ENCODE measurements at regions not wholly inside any gene's neighbourhood (a gene's known extent, or its start where the extent isn't known, plus 50 kb on each side); places are given as distances from the start of the nearest gene placed in this dataset.

DNA sequence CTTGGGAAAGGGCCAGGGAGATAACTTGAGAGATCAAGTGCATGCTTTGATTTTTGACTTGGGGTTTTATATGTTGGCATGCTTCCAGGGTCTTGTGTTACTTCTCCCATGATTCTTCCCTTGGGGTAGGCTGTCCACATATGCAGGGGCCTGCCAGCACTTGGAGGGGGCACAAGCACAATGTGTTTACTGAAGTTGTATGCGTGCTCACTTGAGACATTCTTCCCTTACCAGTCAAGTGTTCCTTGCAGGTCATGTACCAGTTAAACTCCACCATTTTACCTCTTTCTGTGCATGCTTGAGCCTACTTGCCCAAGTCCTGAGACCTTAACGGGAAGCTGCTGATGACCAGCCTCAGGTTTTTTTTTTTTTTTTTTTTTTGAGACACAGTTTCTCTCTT is 1880.5 kb downstream of the ARAP2 start:
- TF ChIP-seq YY1 (IDR thresholded peaks at IDR 0.05; ENCODE audit: insufficient read depth, insufficient read length) (no peak), SUZ12 (IDR thresholded peaks at IDR 0.05; ENCODE audit: extremely low read depth, insufficient read depth, insufficient read length) (no peak), ZNF274 (IDR thresholded peaks at IDR 0.05; ENCODE audit: low read depth, low read length) (no peak)
- no peaks in the 10 kb centered on the region for H3K4me1 ChIP-seq (ENCODE audit: insufficient read depth, insufficient read length)
- H3K9ac ChIP-seq (ENCODE audit: insufficient read length, low read depth) = no peak overlapping the region
- no peaks in the 10 kb centered on the region for H3K27me3 ChIP-seq (ENCODE audit: insufficient read depth, insufficient read length)
- H3K9me3 ChIP-seq (ENCODE audit: insufficient read depth, low read length) = no peaks in the 10 kb centered on the region
- DNase-seq (ENCODE audit: low read depth, low spot score) = no peak
- H3K4me3 ChIP-seq (ENCODE audit: insufficient read length, low read depth) = no peak overlapping the region
- H3K36me3 ChIP-seq (ENCODE audit: insufficient read depth, insufficient read length, low read length) = no peaks in the 10 kb centered on the region

DNA sequence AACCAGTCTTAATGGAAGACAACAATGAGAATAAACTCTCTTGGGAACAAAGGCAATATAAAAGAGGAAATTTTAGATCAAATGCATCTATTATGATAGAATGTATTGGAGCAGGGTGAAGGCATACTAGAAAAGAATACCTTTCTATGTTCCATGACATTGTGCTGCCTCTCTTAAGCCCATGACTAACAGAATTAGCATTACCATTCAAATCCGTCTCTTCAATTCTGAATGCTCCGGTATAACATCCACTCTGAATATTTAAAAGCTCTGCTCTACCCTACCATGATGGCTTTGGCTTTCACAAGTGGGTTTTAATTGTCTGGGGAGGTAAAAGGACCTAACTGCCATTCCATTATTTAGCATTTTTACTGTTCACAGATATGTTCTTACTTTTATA is 1878.4 kb downstream of the ARAP2 start:
- TF ChIP-seq YY1 (IDR thresholded peaks at IDR 0.05; ENCODE audit: insufficient read depth, insufficient read length) (no peak), SUZ12 (IDR thresholded peaks at IDR 0.05; ENCODE audit: extremely low read depth, insufficient read depth, insufficient read length) (no peak), ZNF274 (IDR thresholded peaks at IDR 0.05; ENCODE audit: low read depth, low read length) (no peak)
- Histone ChIP-seq H3K27me3 (ENCODE audit: insufficient read depth, insufficient read length) (no peaks in the 10 kb centered on the region), H3K9ac (ENCODE audit: insufficient read length, low read depth) (no peak overlapping the region), H3K4me3 (ENCODE audit: insufficient read length, low read depth) (no peak overlapping the region), H3K9me3 (ENCODE audit: insufficient read depth, low read length) (no peaks in the 10 kb centered on the region), H3K36me3 (ENCODE audit: insufficient read depth, insufficient read length, low read length) (no peaks in the 10 kb centered on the region), H3K4me1 (ENCODE audit: insufficient read depth, insufficient read length) (no peaks in the 10 kb centered on the region)
- DNase-seq (ENCODE audit: low read depth, low spot score) = no peak

DNA sequence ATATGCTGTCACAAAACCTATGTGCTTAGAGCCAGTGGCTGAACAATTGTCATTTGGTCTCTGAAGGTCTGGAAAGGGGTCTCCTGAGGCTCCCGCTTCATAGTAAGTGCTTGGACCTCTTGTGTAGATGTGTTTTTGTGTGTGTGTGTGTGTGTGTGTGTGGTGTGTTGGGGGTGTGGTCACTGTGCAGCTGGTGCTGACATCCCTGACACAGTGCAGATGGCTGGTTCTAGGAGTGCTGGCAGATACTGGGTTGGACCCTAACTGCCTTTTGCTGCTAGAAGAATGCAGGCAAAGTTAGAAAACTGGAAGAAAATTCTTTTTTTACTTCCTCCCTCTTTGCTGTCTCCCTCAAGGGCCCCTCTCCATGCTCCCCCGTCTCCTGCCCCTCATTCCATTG is 1872.6 kb downstream of the ARAP2 start:
- no peaks in the 10 kb centered on the region for H3K9me3 ChIP-seq (ENCODE audit: insufficient read depth, low read length)
- no peak overlapping the region for H3K9ac ChIP-seq (ENCODE audit: insufficient read length, low read depth)
- no peak for DNase-seq (ENCODE audit: low read depth, low spot score)
- no peaks in the 10 kb centered on the region for H3K36me3 ChIP-seq (ENCODE audit: insufficient read depth, insufficient read length, low read length)
- H3K4me1 ChIP-seq (ENCODE audit: insufficient read depth, insufficient read length) = no peaks in the 10 kb centered on the region
- H3K27me3 ChIP-seq (ENCODE audit: insufficient read depth, insufficient read length) = no peaks in the 10 kb centered on the region
- no peak overlapping the region for H3K4me3 ChIP-seq (ENCODE audit: insufficient read length, low read depth)
- TF ChIP-seq SUZ12 (IDR thresholded peaks at IDR 0.05; ENCODE audit: extremely low read depth, insufficient read depth, insufficient read length) (no peak), ZNF274 (IDR thresholded peaks at IDR 0.05; ENCODE audit: low read depth, low read length) (no peak), YY1 (IDR thresholded peaks at IDR 0.05; ENCODE audit: insufficient read depth, insufficient read length) (no peak)

DNA sequence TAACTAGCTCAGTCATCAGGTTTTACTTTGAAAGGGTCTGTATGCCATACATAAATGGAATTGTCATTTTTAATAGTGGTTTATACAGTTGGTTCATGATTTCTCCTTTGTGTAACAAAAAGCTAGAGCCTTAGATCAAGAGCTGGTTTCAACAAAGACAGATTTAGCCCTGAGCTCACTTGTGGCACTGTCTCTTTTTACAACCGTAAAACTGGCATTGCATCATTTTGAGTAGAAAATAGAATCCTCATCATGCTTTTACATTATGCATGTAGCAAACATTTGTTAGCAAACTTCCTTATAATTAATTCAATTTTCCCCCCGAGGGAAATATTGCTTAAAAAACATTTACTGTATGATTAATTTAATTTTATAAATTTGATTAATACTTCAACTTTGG is 1871.5 kb downstream of the ARAP2 start:
- no peaks in the 10 kb centered on the region for H3K9me3 ChIP-seq (ENCODE audit: insufficient read depth, low read length)
- H3K27me3 ChIP-seq (ENCODE audit: insufficient read depth, insufficient read length) = no peaks in the 10 kb centered on the region
- no peaks in the 10 kb centered on the region for H3K4me1 ChIP-seq (ENCODE audit: insufficient read depth, insufficient read length)
- TF ChIP-seq SUZ12 (IDR thresholded peaks at IDR 0.05; ENCODE audit: extremely low read depth, insufficient read depth, insufficient read length) = no peak
- TF ChIP-seq ZNF274 (IDR thresholded peaks at IDR 0.05; ENCODE audit: low read depth, low read length) = no peak
- TF ChIP-seq YY1 (IDR thresholded peaks at IDR 0.05; ENCODE audit: insufficient read depth, insufficient read length) = no peak
- H3K4me3 ChIP-seq (ENCODE audit: insufficient read length, low read depth) = no peak overlapping the region
- H3K9ac ChIP-seq (ENCODE audit: insufficient read length, low read depth) = no peak overlapping the region
- no peak for DNase-seq (ENCODE audit: low read depth, low spot score)
- no peaks in the 10 kb centered on the region for H3K36me3 ChIP-seq (ENCODE audit: insufficient read depth, insufficient read length, low read length)

DNA sequence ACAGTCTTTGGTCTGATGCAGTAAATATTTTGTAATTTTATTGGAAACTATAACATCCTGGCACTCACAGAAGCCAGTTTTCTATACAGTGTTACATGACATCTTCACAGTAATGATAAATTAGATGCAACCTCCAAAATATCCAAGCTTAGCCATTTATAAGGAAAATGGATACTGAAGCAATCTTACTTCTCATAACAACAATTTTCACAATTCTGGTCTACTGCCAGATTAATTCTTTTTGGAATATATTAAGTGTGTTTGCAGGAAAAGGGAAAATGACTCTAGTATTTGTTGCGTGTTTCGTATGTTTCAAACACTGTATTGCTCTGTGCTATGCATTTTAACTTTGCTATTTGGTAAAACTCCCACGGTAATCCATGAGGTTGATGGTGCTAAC is 1870.9 kb downstream of the ARAP2 start:
- Histone ChIP-seq H3K4me1 (ENCODE audit: insufficient read depth, insufficient read length) (no peaks in the 10 kb centered on the region), H3K9me3 (ENCODE audit: insufficient read depth, low read length) (no peaks in the 10 kb centered on the region), H3K36me3 (ENCODE audit: insufficient read depth, insufficient read length, low read length) (no peaks in the 10 kb centered on the region), H3K9ac (ENCODE audit: insufficient read length, low read depth) (no peak overlapping the region), H3K27me3 (ENCODE audit: insufficient read depth, insufficient read length) (no peaks in the 10 kb centered on the region), H3K4me3 (ENCODE audit: insufficient read length, low read depth) (no peak overlapping the region)
- DNase-seq (ENCODE audit: low read depth, low spot score) = no peak
- TF ChIP-seq SUZ12 (IDR thresholded peaks at IDR 0.05; ENCODE audit: extremely low read depth, insufficient read depth, insufficient read length) (no peak), YY1 (IDR thresholded peaks at IDR 0.05; ENCODE audit: insufficient read depth, insufficient read length) (no peak), ZNF274 (IDR thresholded peaks at IDR 0.05; ENCODE audit: low read depth, low read length) (no peak)

DNA sequence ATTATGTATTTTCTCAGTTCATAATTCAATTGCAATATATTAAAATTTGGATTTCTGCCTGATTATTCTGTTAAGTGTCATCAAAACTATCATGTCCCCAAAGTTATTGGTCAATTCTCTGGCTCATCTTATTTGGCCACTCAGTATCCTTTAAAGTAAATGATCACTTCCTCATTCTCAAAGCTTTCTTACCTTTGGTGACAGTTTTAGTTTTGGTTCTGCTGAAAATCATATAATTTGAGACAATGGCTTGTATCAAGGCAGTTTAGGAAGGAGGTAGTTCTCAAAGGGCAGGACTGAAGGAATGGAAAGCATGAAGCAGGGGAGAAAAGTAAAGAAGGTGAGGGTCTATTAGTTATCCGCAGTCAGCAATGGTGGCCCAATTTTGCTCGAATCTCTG is 1832.1 kb downstream of the ARAP2 start:
- no peak for DNase-seq (ENCODE audit: low read depth, low spot score)
- Histone ChIP-seq H3K36me3 (ENCODE audit: insufficient read depth, insufficient read length, low read length) (no peaks in the 10 kb centered on the region), H3K27me3 (ENCODE audit: insufficient read depth, insufficient read length) (no peaks in the 10 kb centered on the region), H3K4me1 (ENCODE audit: insufficient read depth, insufficient read length) (no peaks in the 10 kb centered on the region), H3K9me3 (ENCODE audit: insufficient read depth, low read length) (no peaks in the 10 kb centered on the region), H3K9ac (ENCODE audit: insufficient read length, low read depth) (no peak overlapping the region), H3K4me3 (ENCODE audit: insufficient read length, low read depth) (no peak overlapping the region)
- no peak for TF ChIP-seq SUZ12 (IDR thresholded peaks at IDR 0.05; ENCODE audit: extremely low read depth, insufficient read depth, insufficient read length)
- TF ChIP-seq YY1 (IDR thresholded peaks at IDR 0.05; ENCODE audit: insufficient read depth, insufficient read length) = no peak

DNA sequence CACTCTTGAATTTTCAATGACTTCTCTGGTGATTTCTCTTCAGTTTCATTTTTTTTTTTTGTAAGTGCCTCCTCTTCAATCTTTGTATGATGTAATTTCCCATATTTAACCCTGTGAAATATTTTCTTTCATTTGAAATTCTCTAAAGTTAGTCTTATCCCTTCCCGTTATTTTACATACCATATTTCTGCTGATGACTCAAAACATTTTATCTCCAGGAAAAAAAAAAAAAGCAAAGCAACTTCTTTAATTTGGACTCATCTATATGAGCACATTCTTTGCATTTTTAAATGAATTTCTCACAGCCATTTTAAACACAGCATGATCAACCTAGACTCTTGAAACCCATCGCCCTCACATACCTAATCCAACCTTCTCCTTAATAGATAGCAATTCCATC is 1831.4 kb downstream of the ARAP2 start:
- H3K4me3 ChIP-seq (ENCODE audit: insufficient read length, low read depth) = no peak overlapping the region
- TF ChIP-seq ZNF274 (IDR thresholded peaks at IDR 0.05; ENCODE audit: low read depth, low read length) (no peak), YY1 (IDR thresholded peaks at IDR 0.05; ENCODE audit: insufficient read depth, insufficient read length) (no peak), SUZ12 (IDR thresholded peaks at IDR 0.05; ENCODE audit: extremely low read depth, insufficient read depth, insufficient read length) (no peak)
- no peak for DNase-seq (ENCODE audit: low read depth, low spot score)

DNA sequence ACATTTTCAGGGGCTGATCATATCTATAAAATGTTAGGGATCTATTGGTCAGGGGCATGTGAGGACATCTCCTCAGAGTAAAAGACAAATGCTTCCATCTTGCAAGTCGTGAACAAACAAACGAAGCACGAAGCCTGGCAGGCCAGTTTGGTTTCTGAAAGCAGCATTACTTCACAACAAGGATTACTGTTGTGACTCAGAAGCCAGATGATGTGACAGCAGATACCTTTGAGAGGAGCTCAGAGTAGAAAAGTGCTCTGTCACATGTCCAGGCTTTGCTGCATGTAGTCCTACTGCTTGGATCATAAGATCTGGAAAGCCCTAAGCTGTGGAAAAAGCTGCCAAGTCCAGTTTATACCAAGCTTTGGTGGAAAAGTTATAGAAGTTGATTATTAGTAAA is 1827.2 kb downstream of the ARAP2 start:
- Histone ChIP-seq H3K4me3 (ENCODE audit: insufficient read length, low read depth) (no peak overlapping the region), H3K4me1 (ENCODE audit: insufficient read depth, insufficient read length) (no peaks in the 10 kb centered on the region), H3K9me3 (ENCODE audit: insufficient read depth, low read length) (no peaks in the 10 kb centered on the region), H3K36me3 (ENCODE audit: insufficient read depth, insufficient read length, low read length) (no peaks in the 10 kb centered on the region), H3K27me3 (ENCODE audit: insufficient read depth, insufficient read length) (no peaks in the 10 kb centered on the region), H3K9ac (ENCODE audit: insufficient read length, low read depth) (no peak overlapping the region)
- DNase-seq (ENCODE audit: low read depth, low spot score) = no peak
- no peak for TF ChIP-seq ZNF274 (IDR thresholded peaks at IDR 0.05; ENCODE audit: low read depth, low read length)
- TF ChIP-seq YY1 (IDR thresholded peaks at IDR 0.05; ENCODE audit: insufficient read depth, insufficient read length) = no peak
- TF ChIP-seq SUZ12 (IDR thresholded peaks at IDR 0.05; ENCODE audit: extremely low read depth, insufficient read depth, insufficient read length) = no peak

More for the DNA sequence above, 1831.4 kb downstream of the ARAP2 start:
- no peak overlapping the region for H3K9ac ChIP-seq (ENCODE audit: insufficient read length, low read depth)
- H3K9me3 ChIP-seq (ENCODE audit: insufficient read depth, low read length) = no peaks in the 10 kb centered on the region
- H3K27me3 ChIP-seq (ENCODE audit: insufficient read depth, insufficient read length) = no peaks in the 10 kb centered on the region
- no peaks in the 10 kb centered on the region for H3K4me1 ChIP-seq (ENCODE audit: insufficient read depth, insufficient read length)
- H3K36me3 ChIP-seq (ENCODE audit: insufficient read depth, insufficient read length, low read length) = no peaks in the 10 kb centered on the region

Data from NT2/D1 (cell line).